ENCODE measurements at regions not wholly inside any gene's neighbourhood (a gene's known extent, or its start where the extent isn't known, plus 50 kb on each side); places are given as distances from the start of the nearest gene placed in this dataset.

DNA sequence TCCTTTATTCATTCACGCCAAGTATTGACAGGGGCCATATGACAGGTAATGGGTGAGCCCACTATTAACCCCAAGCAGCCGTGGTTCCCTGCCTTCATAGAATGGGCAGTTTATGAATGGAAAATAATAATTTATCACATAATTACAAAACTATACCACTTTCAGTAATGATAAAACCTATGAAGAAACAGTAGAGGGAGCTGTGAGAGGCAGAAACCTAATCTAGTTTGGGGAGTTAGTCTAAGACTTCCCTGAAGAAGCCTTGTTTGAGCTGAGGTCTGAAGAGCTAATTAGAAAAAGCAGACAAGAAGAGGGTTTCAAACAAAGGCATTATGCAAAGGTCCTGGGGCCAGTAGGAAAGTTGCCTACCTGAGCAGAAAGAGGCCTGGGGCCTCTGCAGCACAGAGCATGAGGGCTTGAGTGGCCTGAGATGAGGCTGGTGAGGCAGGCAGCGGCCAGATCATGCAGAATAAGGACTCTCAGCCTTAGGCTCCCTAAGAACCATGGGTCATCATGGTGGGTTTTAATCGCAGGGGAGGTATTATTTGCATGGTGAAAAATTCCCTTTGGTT, 142.8 kb downstream of the ATG4C start:
- TF ChIP-seq, protein P1, sequence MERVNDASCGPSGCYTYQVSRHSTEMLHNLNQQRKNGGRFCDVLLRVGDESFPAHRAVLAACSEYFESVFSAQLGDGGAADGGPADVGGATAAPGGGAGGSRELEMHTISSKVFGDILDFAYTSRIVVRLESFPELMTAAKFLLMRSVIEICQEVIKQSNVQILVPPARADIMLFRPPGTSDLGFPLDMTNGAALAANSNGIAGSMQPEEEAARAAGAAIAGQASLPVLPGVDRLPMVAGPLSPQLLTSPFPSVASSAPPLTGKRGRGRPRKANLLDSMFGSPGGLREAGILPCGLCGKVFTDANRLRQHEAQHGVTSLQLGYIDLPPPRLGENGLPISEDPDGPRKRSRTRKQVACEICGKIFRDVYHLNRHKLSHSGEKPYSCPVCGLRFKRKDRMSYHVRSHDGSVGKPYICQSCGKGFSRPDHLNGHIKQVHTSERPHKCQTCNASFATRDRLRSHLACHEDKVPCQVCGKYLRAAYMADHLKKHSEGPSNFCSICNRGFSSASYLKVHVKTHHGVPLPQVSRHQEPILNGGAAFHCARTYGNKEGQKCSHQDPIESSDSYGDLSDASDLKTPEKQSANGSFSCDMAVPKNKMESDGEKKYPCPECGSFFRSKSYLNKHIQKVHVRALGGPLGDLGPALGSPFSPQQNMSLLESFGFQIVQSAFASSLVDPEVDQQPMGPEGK (CRISPR knock-in tag; IDR thresholded peaks at IDR 0.05; ENCODE audit: borderline replicate concordance): no peak
- TF ChIP-seq ARNTL (CRISPR knock-in tag; IDR thresholded peaks at IDR 0.05; ENCODE audit: borderline replicate concordance, low read depth) (no peak), ZFP30 (CRISPR knock-in tag; IDR thresholded peaks at IDR 0.05) (no peak), ZNF70 (CRISPR knock-in tag; IDR thresholded peaks at IDR 0.05) (no peak), OSR1 (CRISPR knock-in tag; IDR thresholded peaks at IDR 0.05) (no peak), ZC3H10 (CRISPR knock-in tag; IDR thresholded peaks at IDR 0.05) (no peak), TCF4 (CRISPR knock-in tag; IDR thresholded peaks at IDR 0.05; ENCODE audit: borderline replicate concordance) (no peak), ZFP3 (CRISPR knock-in tag; IDR thresholded peaks at IDR 0.05) (no peak)
- TF ChIP-seq, protein P2, sequence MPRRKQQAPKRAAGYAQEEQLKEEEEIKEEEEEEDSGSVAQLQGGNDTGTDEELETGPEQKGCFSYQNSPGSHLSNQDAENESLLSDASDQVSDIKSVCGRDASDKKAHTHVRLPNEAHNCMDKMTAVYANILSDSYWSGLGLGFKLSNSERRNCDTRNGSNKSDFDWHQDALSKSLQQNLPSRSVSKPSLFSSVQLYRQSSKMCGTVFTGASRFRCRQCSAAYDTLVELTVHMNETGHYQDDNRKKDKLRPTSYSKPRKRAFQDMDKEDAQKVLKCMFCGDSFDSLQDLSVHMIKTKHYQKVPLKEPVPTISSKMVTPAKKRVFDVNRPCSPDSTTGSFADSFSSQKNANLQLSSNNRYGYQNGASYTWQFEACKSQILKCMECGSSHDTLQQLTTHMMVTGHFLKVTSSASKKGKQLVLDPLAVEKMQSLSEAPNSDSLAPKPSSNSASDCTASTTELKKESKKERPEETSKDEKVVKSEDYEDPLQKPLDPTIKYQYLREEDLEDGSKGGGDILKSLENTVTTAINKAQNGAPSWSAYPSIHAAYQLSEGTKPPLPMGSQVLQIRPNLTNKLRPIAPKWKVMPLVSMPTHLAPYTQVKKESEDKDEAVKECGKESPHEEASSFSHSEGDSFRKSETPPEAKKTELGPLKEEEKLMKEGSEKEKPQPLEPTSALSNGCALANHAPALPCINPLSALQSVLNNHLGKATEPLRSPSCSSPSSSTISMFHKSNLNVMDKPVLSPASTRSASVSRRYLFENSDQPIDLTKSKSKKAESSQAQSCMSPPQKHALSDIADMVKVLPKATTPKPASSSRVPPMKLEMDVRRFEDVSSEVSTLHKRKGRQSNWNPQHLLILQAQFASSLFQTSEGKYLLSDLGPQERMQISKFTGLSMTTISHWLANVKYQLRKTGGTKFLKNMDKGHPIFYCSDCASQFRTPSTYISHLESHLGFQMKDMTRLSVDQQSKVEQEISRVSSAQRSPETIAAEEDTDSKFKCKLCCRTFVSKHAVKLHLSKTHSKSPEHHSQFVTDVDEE (CRISPR knock-in tag; IDR thresholded peaks at IDR 0.05): no peak
